Fibroblast of the conjunctiva (primary cell): ENCODE measurements at regions not wholly inside any gene's neighbourhood (a gene's known extent, or its start where the extent isn't known, plus 50 kb on each side); places are given as distances from the start of the nearest gene placed in this dataset.

Source experiments
- DNase-seq: peaks from one replicate; pipeline ENCODE4 v3.0.0-alpha.2; 2010; ENCODE audit warnings: low read depth

GRCh38 chr11:109971184-109971523 lies 122.0 kb upstream of the ZC3H12C start:
- peak; percentile 18 for DNase-seq

GRCh38 chr11:109972181-109972715 lies 120.9 kb upstream of the ZC3H12C start:
- DNase-seq, result no peak

GRCh38 chr11:109972939-109973338 lies 120.3 kb upstream of the ZC3H12C start:
- no peak for DNase-seq

- no peak for DNase-seq
Measured at GRCh38 chr11:109973486-109973885, 119.7 kb upstream of the ZC3H12C start.

- no peak for DNase-seq
Measured at GRCh38 chr11:109974523-109974922, 118.7 kb upstream of the ZC3H12C start.

GRCh38 chr11:109978895-109979294 lies 114.3 kb upstream of the ZC3H12C start:
- no peak for DNase-seq

GRCh38 chr11:109981031-109981636 lies 112.1 kb upstream of the ZC3H12C start:
- DNase-seq, result no peak

- no peak for DNase-seq
Measured at GRCh38 chr11:109983358-109983757, 109.8 kb upstream of the ZC3H12C start.

GRCh38 chr11:109984634-109985289 lies 108.4 kb upstream of the ZC3H12C start:
- no peak for DNase-seq

GRCh38 chr11:109986488-109986887 lies 106.7 kb upstream of the ZC3H12C start:
- DNase-seq, result no peak

- no peak for DNase-seq
Measured at GRCh38 chr11:109991835-109992234, 101.4 kb upstream of the ZC3H12C start.

GRCh38 chr11:109993786-109994185 lies 99.4 kb upstream of the ZC3H12C start:
- DNase-seq, result no peak

- no peak for DNase-seq
Measured at GRCh38 chr11:109994907-109995306, 98.3 kb upstream of the ZC3H12C start.

- no peak for DNase-seq
Measured at GRCh38 chr11:109996060-109996459, 97.1 kb upstream of the ZC3H12C start.

- no peak for DNase-seq
Measured at GRCh38 chr11:109998921-109999320, 94.3 kb upstream of the ZC3H12C start.

- peak; percentile 88 for DNase-seq
Measured at GRCh38 chr11:110000031-110000502, 93.1 kb upstream of the ZC3H12C start.

- DNase-seq, result no peak
Measured at GRCh38 chr11:110000850-110001249, 92.3 kb upstream of the ZC3H12C start.

GRCh38 chr11:110003426-110003825 lies 89.8 kb upstream of the ZC3H12C start:
- no peak for DNase-seq

GRCh38 chr11:110011595-110011994 lies 81.6 kb upstream of the ZC3H12C start:
- no peak for DNase-seq

- DNase-seq, result no peak
Measured at GRCh38 chr11:110015695-110016094, 77.5 kb upstream of the ZC3H12C start.

- no peak for DNase-seq
Measured at GRCh38 chr11:110019675-110020074, 73.5 kb upstream of the ZC3H12C start.

- no peak for DNase-seq
Measured at GRCh38 chr11:110022548-110022947, 70.6 kb upstream of the ZC3H12C start.

GRCh38 chr11:110023711-110024110 lies 69.5 kb upstream of the ZC3H12C start:
- no peak for DNase-seq
